LNCaP clone FGC (cell line): ENCODE measurements at regions not wholly inside any gene's neighbourhood (a gene's known extent, or its start where the extent isn't known, plus 50 kb on each side); places are given as distances from the start of the nearest gene placed in this dataset.

Experiments used
- DNase-seq: peaks from one replicate; pipeline ENCODE4 v3.0.0-alpha.2; 2011; ENCODE audit warnings: low read depth
- H3K4me3 ChIP-seq: 2 replicates; pipeline ENCODE4 v1.5.1; 2011; ENCODE audit warnings: mild to moderate bottlenecking, low read depth, low read length, control low read depth
- TF ChIP-seq, protein P1 (sequence below): IDR thresholded peaks from 2 replicates; pipeline ENCODE4 v1.5.1; 2012; ENCODE audit warnings: mild to moderate bottlenecking; ENCODE audit not compliant: control insufficient read depth, insufficient read depth; ENCODE audit errors: extremely low read depth

DNA sequence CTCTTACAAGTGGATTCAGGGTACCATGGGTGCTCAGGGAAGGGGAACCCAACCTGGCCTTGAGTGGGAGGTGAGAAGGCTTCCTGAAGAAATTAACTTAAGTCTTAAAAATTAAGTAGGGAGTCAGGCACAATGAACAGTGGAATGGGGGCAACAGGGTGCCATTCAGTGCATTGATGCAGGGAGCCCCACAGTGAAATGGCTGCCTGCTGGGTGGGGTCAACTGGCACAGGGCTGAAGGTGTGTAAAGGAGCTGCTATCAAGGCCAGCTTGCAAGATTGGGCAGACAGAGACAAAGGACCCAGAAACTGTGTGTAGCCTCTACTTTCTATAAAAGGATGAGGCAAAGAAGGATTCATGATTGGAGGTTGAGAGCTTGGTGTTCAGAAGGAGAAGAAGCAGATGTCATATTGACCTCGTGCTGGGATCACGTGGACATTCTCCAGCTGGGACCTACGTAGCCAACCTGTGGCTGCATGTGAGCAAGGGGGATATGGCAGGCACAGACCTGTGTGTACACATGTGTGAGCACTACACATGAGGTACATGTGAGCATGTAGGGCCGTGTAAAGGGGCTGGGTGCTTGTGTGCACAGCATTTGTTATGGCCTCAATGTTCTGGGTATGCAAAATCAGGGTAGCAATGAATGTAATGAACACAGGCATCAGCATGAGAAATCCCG, 209.5 kb upstream of the HAAO start:
- DNase-seq: no peak
- TF ChIP-seq, protein P1, sequence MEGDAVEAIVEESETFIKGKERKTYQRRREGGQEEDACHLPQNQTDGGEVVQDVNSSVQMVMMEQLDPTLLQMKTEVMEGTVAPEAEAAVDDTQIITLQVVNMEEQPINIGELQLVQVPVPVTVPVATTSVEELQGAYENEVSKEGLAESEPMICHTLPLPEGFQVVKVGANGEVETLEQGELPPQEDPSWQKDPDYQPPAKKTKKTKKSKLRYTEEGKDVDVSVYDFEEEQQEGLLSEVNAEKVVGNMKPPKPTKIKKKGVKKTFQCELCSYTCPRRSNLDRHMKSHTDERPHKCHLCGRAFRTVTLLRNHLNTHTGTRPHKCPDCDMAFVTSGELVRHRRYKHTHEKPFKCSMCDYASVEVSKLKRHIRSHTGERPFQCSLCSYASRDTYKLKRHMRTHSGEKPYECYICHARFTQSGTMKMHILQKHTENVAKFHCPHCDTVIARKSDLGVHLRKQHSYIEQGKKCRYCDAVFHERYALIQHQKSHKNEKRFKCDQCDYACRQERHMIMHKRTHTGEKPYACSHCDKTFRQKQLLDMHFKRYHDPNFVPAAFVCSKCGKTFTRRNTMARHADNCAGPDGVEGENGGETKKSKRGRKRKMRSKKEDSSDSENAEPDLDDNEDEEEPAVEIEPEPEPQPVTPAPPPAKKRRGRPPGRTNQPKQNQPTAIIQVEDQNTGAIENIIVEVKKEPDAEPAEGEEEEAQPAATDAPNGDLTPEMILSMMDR: no peak
- H3K4me3 ChIP-seq: no peak overlapping the region

DNA sequence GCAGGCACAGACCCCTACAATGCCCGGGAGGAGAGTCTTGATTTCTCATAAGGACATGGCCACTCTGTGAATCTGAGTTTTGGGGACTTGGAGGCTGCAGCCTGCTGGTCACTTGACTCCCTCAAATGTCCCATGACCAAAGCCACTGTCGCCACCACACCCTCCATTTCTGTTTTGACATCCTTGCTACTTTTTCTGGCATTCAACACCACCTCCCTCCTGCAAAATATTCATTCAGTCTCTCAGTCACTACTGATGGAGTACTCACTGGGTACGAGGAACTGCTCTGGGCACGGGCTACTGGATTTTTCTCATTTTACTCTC, 208.6 kb upstream of the HAAO start:
- TF ChIP-seq, protein P1: no peak
- DNase-seq: no peak
- H3K4me3 ChIP-seq: no peak overlapping the region

- TF ChIP-seq, protein P1: no peak
- DNase-seq: no peak
- H3K4me3 ChIP-seq: no peak overlapping the region
Observed at GRCh38 chr2:43000242-43001054, 208.1 kb upstream of the HAAO start.

DNA sequence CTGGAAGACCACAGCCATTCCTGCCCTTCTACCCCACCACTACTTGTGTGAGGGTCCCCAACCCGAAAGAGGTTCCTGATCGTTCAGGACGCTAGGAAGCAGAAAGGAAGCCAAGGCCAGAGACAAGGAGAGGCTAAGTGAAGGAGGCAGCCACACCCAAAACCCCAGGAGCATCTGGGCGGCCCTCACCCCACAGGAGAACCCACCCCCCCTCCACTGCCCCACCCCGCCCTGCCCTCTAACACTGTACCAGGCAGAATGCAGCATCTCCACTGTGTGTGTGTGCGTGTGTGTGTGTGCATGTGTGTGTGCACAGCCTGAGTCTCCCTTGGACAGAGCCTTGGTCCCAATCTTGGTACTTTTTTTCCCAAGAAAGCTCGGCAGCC, 207.5 kb upstream of the HAAO start:
- DNase-seq: no peak
- TF ChIP-seq, protein P1: no peak
- no peak overlapping the region for H3K4me3 ChIP-seq

DNA sequence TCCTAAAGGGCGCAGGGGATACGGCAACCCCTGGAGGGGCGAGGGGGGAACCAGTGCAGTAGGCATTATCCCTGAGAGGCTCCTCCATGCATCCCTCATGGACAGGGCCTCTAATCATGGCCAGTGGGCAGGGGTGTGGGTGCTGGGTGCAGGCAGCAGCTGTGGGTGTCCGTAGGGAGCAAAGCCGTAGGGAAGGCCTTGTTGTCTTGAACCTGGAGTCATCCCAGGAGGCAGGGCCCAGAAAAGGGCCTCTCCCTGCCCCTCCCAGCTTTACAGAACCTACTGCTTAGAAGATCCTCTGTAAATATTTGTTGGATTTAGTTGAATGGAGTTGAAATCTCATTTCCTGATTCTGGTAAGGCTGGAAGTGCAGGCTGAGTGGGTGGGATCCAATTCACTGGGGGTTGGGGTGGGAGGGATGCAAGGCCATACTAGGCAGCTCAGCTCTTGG, 207.0 kb upstream of the HAAO start:
- H3K4me3 ChIP-seq: no peak overlapping the region
- no peak for DNase-seq
- TF ChIP-seq, protein P1: no peak

DNA sequence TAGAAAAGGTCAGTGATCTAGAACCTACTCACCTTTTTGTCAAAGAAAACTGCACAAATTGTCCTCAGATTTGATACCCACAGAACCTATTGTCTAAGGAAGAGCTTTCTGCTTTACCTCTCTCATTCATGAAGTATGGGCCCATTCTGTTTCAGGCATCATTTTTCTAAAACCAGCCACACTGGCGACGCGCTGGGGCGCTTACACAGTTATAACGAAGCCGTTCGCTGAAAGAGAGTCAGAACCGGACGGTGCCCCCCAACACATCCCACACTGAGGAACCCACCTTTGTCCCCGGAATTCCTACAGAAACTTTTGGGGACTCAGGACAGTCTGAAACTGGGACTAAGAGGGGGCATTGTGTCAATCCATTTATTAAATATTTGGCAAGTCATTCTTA, 206.3 kb upstream of the HAAO start:
- TF ChIP-seq, protein P1: no peak
- no peak for DNase-seq
- no peak overlapping the region for H3K4me3 ChIP-seq
